GM13976 (cell line): ENCODE measurements at regions not wholly inside any gene's neighbourhood (a gene's known extent, or its start where the extent isn't known, plus 50 kb on each side); places are given as distances from the start of the nearest gene placed in this dataset.

Experiments
- DNase-seq: peaks from one replicate; pipeline ENCODE4 v3.0.0; 2012; ENCODE audit warnings: low spot score
- in situ Hi-C: fragments of 300-500 bp; cut with MboI; formaldehyde crosslinking; loops from one replicate; pipeline ENCODE4 v1.12.0; 2022; ENCODE audit warnings: low sequenced_read_pairs, mixed read lengths, inconsistent platforms; ENCODE audit not compliant: unreplicated experiment
- TF ChIP-seq, protein P1 (sequence below): IDR thresholded peaks from 2 replicates; pipeline ENCODE4 v1.5.1; 2012; ENCODE audit warnings: borderline replicate concordance, mild to moderate bottlenecking; ENCODE audit not compliant: insufficient read depth; ENCODE audit errors: extremely low read depth, missing control alignments, control extremely low read depth

GRCh38 chr11:82639251-82639650 lies 94.4 kb downstream of the FAM181B start:
- TF ChIP-seq, protein P1, sequence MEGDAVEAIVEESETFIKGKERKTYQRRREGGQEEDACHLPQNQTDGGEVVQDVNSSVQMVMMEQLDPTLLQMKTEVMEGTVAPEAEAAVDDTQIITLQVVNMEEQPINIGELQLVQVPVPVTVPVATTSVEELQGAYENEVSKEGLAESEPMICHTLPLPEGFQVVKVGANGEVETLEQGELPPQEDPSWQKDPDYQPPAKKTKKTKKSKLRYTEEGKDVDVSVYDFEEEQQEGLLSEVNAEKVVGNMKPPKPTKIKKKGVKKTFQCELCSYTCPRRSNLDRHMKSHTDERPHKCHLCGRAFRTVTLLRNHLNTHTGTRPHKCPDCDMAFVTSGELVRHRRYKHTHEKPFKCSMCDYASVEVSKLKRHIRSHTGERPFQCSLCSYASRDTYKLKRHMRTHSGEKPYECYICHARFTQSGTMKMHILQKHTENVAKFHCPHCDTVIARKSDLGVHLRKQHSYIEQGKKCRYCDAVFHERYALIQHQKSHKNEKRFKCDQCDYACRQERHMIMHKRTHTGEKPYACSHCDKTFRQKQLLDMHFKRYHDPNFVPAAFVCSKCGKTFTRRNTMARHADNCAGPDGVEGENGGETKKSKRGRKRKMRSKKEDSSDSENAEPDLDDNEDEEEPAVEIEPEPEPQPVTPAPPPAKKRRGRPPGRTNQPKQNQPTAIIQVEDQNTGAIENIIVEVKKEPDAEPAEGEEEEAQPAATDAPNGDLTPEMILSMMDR, result no peak
- DNase-seq, result no peak
- in situ Hi-C loops, result no loop called here

DNA sequence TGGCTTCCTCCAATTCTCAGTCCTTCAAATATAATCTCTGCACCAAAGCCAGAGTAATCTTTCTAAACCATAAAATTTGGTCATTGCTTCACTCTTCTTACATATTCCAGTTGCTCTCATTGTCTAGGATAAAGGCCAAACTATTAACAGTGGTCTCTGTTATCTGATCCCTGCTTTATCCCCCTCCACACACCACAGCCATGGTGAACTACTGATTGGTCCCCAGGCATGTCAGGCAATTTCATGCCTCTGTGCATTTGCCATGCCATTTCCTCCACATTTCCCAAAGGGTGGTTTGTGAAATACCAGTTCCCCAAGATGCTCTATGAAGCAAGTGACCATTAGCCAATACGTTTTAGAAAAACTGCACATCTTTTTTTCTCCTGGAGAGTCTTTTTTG lies 97.0 kb downstream of the FAM181B start:
- DNase-seq, result no peak
- in situ Hi-C loops, result no loop called here
- TF ChIP-seq, protein P1, result no peak

GRCh38 chr11:82634091-82634490 lies 99.6 kb downstream of the FAM181B start:
- TF ChIP-seq, protein P1, result no peak
- no peak for DNase-seq
- in situ Hi-C loops, result no loop called here

DNA sequence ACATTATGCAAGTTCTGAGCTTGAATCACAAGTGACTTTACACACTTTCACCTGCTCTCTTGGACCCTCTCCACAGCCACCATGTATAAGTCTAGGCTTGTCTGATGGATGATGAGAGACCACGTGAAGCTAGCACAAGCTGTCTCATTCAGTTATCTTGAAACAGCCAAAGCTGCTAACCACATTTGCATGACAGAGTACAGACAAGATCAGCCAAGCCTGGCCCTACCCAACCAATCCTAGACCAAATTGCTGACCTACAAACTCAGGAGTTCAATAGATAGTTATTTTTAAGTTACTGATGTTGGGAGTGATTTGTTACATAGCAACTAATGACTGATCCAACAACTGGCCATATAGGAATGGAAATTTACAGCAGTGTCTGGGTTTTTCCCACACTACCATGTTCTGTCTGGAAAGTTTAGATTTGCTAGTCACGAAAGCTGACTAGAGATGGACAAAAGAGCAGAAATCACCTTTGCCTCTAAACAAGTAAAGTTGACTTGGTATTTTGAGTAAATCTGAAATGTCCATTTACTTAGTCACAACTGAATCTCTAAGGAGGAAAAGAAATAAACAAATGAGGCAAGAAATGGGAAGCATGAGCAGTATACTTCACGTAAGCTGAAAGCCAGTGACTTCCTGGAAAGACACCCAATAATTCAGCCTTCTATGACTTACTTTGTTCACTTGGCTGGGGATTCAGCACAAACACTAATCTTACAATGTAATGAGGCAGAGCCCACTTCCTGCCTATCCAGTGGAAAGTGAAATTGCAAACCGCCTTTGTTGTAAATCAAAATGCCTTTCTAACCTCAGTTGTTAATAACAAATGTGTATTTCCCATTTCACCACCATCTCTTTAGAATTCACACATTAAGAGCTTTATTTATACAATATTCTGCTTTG lies 101.7 kb downstream of the FAM181B start:
- in situ Hi-C loops, result no loop called here
- DNase-seq, result peak; percentile 4
- TF ChIP-seq, protein P1, result no peak

- in situ Hi-C loops, result no loop called here
- no peak for DNase-seq
- TF ChIP-seq, protein P1, result no peak
Observed at GRCh38 chr11:82610671-82611070, 123.0 kb downstream of the FAM181B start.

DNA sequence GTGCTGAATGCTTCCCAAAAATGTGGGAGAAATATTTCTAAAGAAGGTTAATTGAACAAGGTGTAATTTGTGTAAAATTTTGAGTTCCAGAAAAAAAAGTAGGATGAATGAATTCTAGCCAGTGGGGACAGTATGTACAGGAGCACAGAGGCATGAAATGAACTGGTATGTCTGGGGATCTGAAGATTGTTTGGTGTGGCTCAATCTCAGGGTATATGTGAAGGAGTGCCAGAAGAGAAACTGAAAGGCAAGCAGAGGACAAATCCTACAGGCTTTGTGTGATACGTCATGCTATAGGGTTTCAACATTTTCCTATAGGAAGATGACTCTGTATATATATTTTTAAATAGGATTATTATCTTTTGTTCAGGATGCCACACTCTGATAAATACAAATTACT lies 126.9 kb downstream of the FAM181B start:
- in situ Hi-C loops, result no loop called here
- TF ChIP-seq, protein P1, result no peak
- no peak for DNase-seq
